ENCODE measurements at regions not wholly inside any gene's neighbourhood (a gene's known extent, or its start where the extent isn't known, plus 50 kb on each side); places are given as distances from the start of the nearest gene placed in this dataset.

- H3K36me3 ChIP-seq (ENCODE audit: control insufficient read depth, insufficient read depth, low read length), result no peaks in the 10 kb centered on the region
- no peak overlapping the region for H3K4me3 ChIP-seq (ENCODE audit: low read depth, low read length)
- no peaks in the 10 kb centered on the region for H3K27me3 ChIP-seq (ENCODE audit: control insufficient read depth, insufficient read depth, low read length)
- TF ChIP-seq CTCF (IDR thresholded peaks at IDR 0.05; ENCODE audit: insufficient read depth, low read depth, low read length), result no peak
- POLR2A ChIA-PET, result no interaction called here
- CTCF ChIA-PET, result no interaction called here
- no peak for DNase-seq (ENCODE audit: low read depth)
Observed at GRCh38 chr6:67839818-67840217, 795.3 kb upstream of the ADGRB3 start.

- ChIA-PET CTCF (no interaction called here), POLR2A (no interaction called here)
- H3K4me3 ChIP-seq (ENCODE audit: low read depth, low read length), result no peak overlapping the region
- H3K36me3 ChIP-seq (ENCODE audit: control insufficient read depth, insufficient read depth, low read length), result no peaks in the 10 kb centered on the region
- H3K27me3 ChIP-seq (ENCODE audit: control insufficient read depth, insufficient read depth, low read length), result no peaks in the 10 kb centered on the region
- no peak for TF ChIP-seq CTCF (IDR thresholded peaks at IDR 0.05; ENCODE audit: insufficient read depth, low read depth, low read length)
- no peak for DNase-seq (ENCODE audit: low read depth)
Observed at GRCh38 chr6:67825201-67825895, 809.7 kb upstream of the ADGRB3 start.

GRCh38 chr6:67818322-67818721 lies 816.8 kb upstream of the ADGRB3 start:
- TF ChIP-seq CTCF (IDR thresholded peaks at IDR 0.05; ENCODE audit: insufficient read depth, low read depth, low read length), result no peak
- ChIA-PET POLR2A (no interaction called here), CTCF (no interaction called here)

GRCh38 chr6:67815623-67816022 lies 819.5 kb upstream of the ADGRB3 start:
- no peak for DNase-seq (ENCODE audit: low read depth)
- no peak for TF ChIP-seq CTCF (IDR thresholded peaks at IDR 0.05; ENCODE audit: insufficient read depth, low read depth, low read length)
- Histone ChIP-seq H3K4me3 (ENCODE audit: low read depth, low read length) (no peak overlapping the region), H3K36me3 (ENCODE audit: control insufficient read depth, insufficient read depth, low read length) (no peaks in the 10 kb centered on the region), H3K27me3 (ENCODE audit: control insufficient read depth, insufficient read depth, low read length) (no peaks in the 10 kb centered on the region)
- POLR2A ChIA-PET, result no interaction called here
- CTCF ChIA-PET, result no interaction called here

More at GRCh38 chr6:67818322-67818721, 816.8 kb upstream of the ADGRB3 start:
- H3K4me3 ChIP-seq (ENCODE audit: low read depth, low read length), result no peak overlapping the region
- no peaks in the 10 kb centered on the region for H3K27me3 ChIP-seq (ENCODE audit: control insufficient read depth, insufficient read depth, low read length)
- H3K36me3 ChIP-seq (ENCODE audit: control insufficient read depth, insufficient read depth, low read length), result no peaks in the 10 kb centered on the region
- DNase-seq (ENCODE audit: low read depth), result no peak

- CTCF ChIA-PET, result no interaction called here
- POLR2A ChIA-PET, result no interaction called here
- H3K36me3 ChIP-seq (ENCODE audit: control insufficient read depth, insufficient read depth, low read length), result no peaks in the 10 kb centered on the region
- H3K4me3 ChIP-seq (ENCODE audit: low read depth, low read length), result no peak overlapping the region
- no peak for DNase-seq (ENCODE audit: low read depth)
- H3K27me3 ChIP-seq (ENCODE audit: control insufficient read depth, insufficient read depth, low read length), result no peaks in the 10 kb centered on the region
- no peak for TF ChIP-seq CTCF (IDR thresholded peaks at IDR 0.05; ENCODE audit: insufficient read depth, low read depth, low read length)
Observed at GRCh38 chr6:67814262-67814661, 820.8 kb upstream of the ADGRB3 start.
